C4-2B (cell line): ENCODE measurements at regions not wholly inside any gene's neighbourhood (a gene's known extent, or its start where the extent isn't known, plus 50 kb on each side); places are given as distances from the start of the nearest gene placed in this dataset.

Experiments
- H3K27ac ChIP-seq: fragments of 450-650 bp; 2 replicates; pipeline ENCODE4 v1.5.1; 2017
- ZFX ChIP-seq: fragments of 450-650 bp; IDR thresholded peaks from 2 replicates; pipeline ENCODE4 v1.6.1; 2017
- TF ChIP-seq, protein P1 (sequence below): fragments of 450-650 bp; conservative IDR thresholded peaks from 2 replicates; pipeline ENCODE4 v1.5.1; 2017; ENCODE audit warnings: mild to moderate bottlenecking

DNA sequence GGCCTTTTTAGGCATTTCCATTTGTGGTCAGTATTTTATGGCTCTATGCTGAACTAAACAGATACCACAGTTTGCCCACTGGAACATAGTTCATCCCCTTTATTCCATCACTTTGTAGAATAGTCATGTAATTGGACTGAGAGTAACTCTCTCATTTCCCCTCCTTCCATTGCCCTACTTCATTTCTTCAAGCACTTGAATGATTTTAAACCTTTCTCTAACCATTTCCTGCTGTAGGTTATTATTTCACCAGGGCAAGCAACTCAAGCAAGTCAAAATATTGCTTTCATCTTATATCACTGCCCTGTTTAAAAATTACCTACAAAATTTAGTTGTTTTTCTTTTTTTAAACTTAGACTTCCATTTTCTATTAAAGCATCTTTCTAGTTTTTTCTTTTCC is 177.0 kb downstream of the RAP2B start:
- H3K27ac ChIP-seq: no peak overlapping the region
- TF ChIP-seq ZFX: no peak
- TF ChIP-seq, protein P1, sequence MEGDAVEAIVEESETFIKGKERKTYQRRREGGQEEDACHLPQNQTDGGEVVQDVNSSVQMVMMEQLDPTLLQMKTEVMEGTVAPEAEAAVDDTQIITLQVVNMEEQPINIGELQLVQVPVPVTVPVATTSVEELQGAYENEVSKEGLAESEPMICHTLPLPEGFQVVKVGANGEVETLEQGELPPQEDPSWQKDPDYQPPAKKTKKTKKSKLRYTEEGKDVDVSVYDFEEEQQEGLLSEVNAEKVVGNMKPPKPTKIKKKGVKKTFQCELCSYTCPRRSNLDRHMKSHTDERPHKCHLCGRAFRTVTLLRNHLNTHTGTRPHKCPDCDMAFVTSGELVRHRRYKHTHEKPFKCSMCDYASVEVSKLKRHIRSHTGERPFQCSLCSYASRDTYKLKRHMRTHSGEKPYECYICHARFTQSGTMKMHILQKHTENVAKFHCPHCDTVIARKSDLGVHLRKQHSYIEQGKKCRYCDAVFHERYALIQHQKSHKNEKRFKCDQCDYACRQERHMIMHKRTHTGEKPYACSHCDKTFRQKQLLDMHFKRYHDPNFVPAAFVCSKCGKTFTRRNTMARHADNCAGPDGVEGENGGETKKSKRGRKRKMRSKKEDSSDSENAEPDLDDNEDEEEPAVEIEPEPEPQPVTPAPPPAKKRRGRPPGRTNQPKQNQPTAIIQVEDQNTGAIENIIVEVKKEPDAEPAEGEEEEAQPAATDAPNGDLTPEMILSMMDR: no peak

DNA sequence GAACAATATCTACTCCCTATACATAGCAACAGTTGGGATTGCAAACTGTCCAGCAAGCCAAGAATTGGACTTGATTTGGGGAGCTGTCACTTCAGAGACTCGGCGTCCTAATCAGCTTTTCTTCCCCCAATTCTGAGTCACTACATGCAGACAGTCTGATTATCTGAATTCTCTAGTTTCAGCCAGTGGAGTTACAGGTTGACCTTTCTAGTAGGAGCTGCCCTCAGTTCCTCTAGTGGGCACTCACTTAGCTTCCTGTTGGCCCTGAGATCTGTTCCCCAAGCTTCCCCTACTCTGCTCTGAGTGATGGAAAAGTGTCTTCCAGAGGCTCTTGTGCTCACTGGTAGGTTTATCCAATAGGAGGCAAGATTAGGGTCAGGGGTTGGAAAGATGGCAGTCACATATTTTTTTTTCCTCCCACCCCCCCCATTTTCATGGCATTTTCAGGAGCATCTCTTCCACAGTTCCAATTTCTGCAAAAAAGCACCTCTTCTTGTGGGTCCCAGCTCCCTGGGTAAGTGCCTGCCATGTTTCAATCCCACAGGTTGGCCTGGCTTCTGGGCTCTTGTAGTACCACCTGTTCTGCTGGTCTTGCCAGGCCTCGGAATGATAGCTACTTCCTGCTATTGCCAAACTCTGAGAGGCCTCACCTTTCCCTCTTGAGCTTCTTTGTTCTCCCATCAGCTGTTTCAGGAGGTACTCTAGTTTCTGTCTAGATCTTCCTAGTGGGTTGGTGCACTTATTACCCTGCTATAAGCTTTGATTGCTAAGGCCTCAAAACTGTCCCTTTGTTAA is 182.2 kb downstream of the RAP2B start:
- no peak for TF ChIP-seq ZFX
- TF ChIP-seq, protein P1: no peak
- H3K27ac ChIP-seq: no peak overlapping the region

DNA sequence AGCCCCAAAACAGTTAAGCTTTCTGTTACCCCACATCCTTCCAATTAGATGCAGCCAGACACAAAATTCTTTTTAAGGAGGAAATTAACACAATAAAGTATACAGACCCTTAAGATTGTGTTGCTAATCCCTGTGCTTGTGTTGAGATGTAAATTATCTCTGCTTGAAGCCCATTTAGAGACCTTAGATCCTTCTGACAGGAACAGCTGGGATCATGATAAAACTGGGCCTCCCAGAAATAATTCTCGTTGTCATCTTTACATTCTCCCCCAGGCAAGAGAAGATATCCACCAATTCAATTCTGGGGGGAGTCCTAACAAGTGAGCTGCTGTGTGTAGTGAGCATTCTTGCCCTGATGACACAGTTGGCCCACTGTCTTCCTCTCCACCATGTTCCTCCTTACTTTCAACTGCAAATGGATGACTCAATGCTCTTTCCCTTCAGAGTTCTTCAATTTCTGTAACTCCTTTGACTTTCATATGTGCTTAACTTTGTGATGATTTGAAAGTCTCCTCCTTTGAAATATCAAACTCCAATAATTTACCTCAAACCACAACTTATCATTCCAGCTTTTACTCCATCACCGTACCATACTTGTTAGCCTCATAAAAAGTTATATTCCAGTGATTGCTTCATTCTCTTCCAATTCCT is 186.6 kb downstream of the RAP2B start:
- no peak for TF ChIP-seq ZFX
- TF ChIP-seq, protein P1: no peak
- no peak overlapping the region for H3K27ac ChIP-seq

DNA sequence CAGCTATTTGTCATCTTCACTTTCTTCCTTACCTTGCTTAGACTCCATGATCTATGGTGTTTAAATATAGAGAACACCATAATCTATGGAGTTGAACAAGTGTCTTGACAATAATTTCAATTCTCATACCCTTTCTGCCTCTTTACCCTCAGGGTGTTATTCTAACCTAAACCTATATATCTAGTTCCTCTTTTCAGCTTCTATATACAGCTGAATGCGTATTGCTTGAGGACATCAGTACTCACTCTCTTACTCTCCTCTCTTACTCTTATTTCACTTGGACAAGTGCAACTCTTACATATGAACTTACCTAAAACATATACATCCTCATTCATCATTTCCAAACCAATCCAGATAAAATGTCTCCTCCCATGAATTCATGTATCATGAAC is 187.1 kb downstream of the RAP2B start:
- H3K27ac ChIP-seq: no peak overlapping the region
- no peak for TF ChIP-seq ZFX
- TF ChIP-seq, protein P1: no peak

DNA sequence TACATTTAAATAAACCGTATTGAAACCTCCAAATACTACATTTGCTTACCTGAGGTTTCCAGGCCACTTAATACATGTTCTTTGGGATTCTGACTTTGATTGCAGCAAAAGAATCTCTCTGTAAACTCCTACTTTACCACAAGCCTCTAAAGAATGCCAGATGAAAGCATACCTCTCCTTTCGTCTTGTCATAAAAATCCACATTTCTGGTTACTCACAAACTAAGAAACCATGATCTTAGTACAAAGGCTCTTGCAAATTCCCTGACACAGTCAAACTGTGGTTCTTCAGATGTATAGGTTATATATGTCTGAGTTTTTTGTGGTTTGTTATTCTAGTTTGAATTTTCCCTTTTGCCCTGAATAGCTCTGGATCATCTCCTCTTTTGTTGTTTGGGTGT is 188.4 kb downstream of the RAP2B start:
- TF ChIP-seq ZFX: no peak
- TF ChIP-seq, protein P1: no peak
- no peak overlapping the region for H3K27ac ChIP-seq

DNA sequence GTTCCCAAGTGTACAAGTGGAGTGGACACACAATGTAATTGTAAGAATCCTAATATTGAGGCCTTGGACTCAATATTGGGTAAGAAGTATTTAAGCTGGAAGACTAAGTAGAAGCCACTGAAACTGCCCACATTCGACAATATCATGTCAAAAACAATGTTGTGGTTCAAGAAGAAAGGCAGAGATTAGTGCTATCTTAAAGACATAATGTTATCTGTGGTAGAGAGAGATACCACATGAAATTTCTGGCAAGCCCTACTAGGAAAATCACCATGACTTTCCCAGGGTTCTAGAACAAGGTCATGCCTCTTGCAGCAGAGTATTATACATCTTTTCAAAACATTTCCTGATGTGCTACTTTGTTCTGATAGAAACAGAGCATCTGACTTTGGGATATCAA is 192.6 kb downstream of the RAP2B start:
- no peak overlapping the region for H3K27ac ChIP-seq
- TF ChIP-seq, protein P1: no peak
- TF ChIP-seq ZFX: no peak

DNA sequence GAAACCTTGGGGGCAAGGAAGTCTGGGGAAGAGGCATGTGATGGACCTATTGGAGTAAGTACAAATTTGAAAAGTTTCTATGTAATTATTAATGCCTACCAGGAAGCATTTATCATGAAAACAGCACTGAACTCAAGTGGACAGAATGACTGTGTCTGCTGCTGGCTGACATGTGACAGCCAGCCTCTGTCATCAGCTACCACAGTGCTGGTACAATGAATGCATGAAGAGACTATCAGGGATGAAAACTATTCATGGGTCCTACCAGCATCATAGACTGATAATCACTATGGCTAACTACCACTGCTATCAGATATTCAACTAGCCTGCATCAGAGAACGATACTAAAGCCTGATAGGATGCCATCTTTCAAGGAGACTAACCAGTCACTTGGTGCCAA is 193.5 kb downstream of the RAP2B start:
- no peak overlapping the region for H3K27ac ChIP-seq
- TF ChIP-seq ZFX: no peak
- TF ChIP-seq, protein P1: no peak
